Activated CD8-positive, alpha-beta T cell treated with anti-CD3 and anti-CD28 coated beads for 36 hours (primary cell): ENCODE measurements at regions not wholly inside any gene's neighbourhood (a gene's known extent, or its start where the extent isn't known, plus 50 kb on each side); places are given as distances from the start of the nearest gene placed in this dataset.

Source experiments
- ATAC-seq: fragments of 200-7000 bp; cut with Tn5 transposase; one replicate; pipeline ENCODE4 v1.10.0; 2021; ENCODE audit warnings: mild to moderate bottlenecking, moderate library complexity
- CTCF ChIA-PET: fragments of 350-600 bp; sonication (Branson Sonifier 250); formaldehyde crosslinking; loops from one replicate; lab custom pipeline; 2021; ENCODE audit warnings: antibody characterized with exemption; lab: Charles Lee
- POLR2A ChIA-PET: fragments of 350-600 bp; sonication (Branson Sonifier 250); formaldehyde crosslinking; loops from one replicate; lab custom pipeline; 2021; ENCODE audit warnings: antibody characterized with exemption; lab: Charles Lee
- DNase-seq: peaks from one replicate; pipeline ENCODE4 v3.0.0-alpha.2; 2020
- H3K27ac Mint-ChIP-seq: one replicate; pipeline ENCODE4 v1.8.0; 2021; ENCODE audit warnings: mild to moderate bottlenecking, mixed read lengths
- H3K27me3 Mint-ChIP-seq: one replicate; pipeline ENCODE4 v1.8.0; 2021; ENCODE audit warnings: mixed read lengths
- H3K36me3 Mint-ChIP-seq: one replicate; pipeline ENCODE4 v1.8.0; 2021; ENCODE audit warnings: low read depth, mixed read lengths
- H3K4me1 Mint-ChIP-seq: one replicate; pipeline ENCODE4 v1.8.0; 2021; ENCODE audit warnings: low read depth, mixed read lengths
- H3K4me3 Mint-ChIP-seq: one replicate; pipeline ENCODE4 v1.8.0; 2021; ENCODE audit warnings: mild to moderate bottlenecking, moderate library complexity, mixed read lengths
- H3K9me3 Mint-ChIP-seq: one replicate; pipeline ENCODE4 v1.8.0; 2021; ENCODE audit warnings: mixed read lengths
- CTCF ChIP-seq: fragments of 200-600 bp; IDR thresholded peaks from one replicate; pipeline ENCODE4 v1.8.0; 2022; ENCODE audit warnings: antibody characterized with exemption, mild to moderate bottlenecking
- intact Hi-C: fragments of 100-400 bp; cut with micrococcal nuclease; formaldehyde crosslinking; loops from one replicate; pipeline ENCODE4 v1.10.0; 2022

DNA sequence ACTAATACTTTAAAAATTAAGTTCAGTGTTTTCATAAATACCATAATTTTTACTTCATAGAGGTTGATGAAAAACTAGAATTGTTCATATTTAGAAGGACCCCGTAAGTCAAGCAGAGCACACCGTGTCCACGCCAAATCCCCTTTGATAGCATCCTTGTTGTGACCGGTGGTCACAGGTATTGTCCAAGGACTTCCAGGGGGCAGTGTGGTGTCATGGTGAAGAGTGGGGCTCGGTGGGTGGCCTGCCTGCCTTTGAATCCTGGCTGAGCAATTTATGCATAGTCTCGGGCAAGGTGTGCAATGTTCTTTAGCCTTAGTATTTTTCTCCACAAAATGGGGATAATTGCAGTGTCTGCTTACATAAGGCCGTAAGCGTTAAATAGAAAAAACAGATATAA lies 169.9 kb downstream of the KTN1 start:
- Mint-ChIP-seq H3K4me1 (no peaks in the 10 kb centered on the region), H3K27ac (no peak overlapping the region), H3K9me3 (no peaks in the 10 kb centered on the region), H3K27me3 (no peaks in the 10 kb centered on the region), H3K36me3 (no peaks in the 10 kb centered on the region), H3K4me3 (no peak overlapping the region)
- POLR2A ChIA-PET, result no interaction called here
- ATAC-seq (no peak), DNase-seq (no peak)
- CTCF ChIA-PET, result no interaction called here
- intact Hi-C loops, result no loop called here
- no peak for TF ChIP-seq CTCF

GRCh38 chr14:55752580-55753390 lies 172.8 kb downstream of the KTN1 start:
- ChIA-PET CTCF (interaction anchor here (1.0 to 1.1 kb wide), 2 partner anchors 21 to 51 kb away, joined by 3 read pairs; no protein-coding TSS in a partner anchor), POLR2A (interaction anchor here (0.6 kb wide), 1 partner anchor 193 kb away, joined by 3 read pairs; no protein-coding TSS in a partner anchor)
- DNase-seq (no peak), ATAC-seq (no peak)
- Mint-ChIP-seq H3K4me3 (no peak overlapping the region), H3K36me3 (no peaks in the 10 kb centered on the region), H3K4me1 (no peaks in the 10 kb centered on the region), H3K27ac (no peak overlapping the region), H3K27me3 (no peaks in the 10 kb centered on the region), H3K9me3 (no peaks in the 10 kb centered on the region)
- no peak for TF ChIP-seq CTCF
- intact Hi-C loops, result no loop called here

- Mint-ChIP-seq H3K27me3 (no peaks in the 10 kb centered on the region), H3K9me3 (no peaks in the 10 kb centered on the region), H3K4me3 (no peak overlapping the region), H3K27ac (no peak overlapping the region), H3K4me1 (no peaks in the 10 kb centered on the region), H3K36me3 (no peaks in the 10 kb centered on the region)
- no peak for TF ChIP-seq CTCF
- ChIA-PET CTCF (no interaction called here), POLR2A (no interaction called here)
- DNase-seq (no peak), ATAC-seq (no peak)
- intact Hi-C loops, result no loop called here
Measured at GRCh38 chr14:55754471-55754870, 174.5 kb downstream of the KTN1 start.

DNA sequence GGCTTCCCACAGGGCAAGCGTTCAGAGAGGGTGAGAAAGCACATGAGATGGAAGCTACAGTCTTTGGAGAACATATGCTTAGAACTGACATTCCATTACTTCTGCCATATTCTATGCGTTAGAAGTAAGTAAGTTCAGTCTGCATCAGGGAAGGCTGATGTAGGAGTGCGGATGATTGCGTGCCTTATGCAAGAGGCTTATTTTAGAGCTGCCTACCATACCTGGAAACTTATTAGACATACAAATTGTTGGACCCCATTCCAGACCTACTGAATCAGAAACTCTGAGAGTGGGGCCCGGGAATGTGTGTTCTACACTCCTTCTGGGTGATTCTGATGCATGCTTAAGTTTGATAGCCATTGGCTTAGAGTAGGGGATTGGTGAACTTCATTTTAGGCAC lies 174.9 kb downstream of the KTN1 start:
- no peak for DNase-seq
- ChIA-PET CTCF (no interaction called here), POLR2A (interaction anchor here (0.7 kb wide), 1 partner anchor 167 kb away, joined by 3 read pairs; no protein-coding TSS in a partner anchor)
- no peak for ATAC-seq
- no peaks in the 10 kb centered on the region for H3K27me3 Mint-ChIP-seq
- no peaks in the 10 kb centered on the region for H3K9me3 Mint-ChIP-seq
- no peak overlapping the region for H3K4me3 Mint-ChIP-seq
- no peak overlapping the region for H3K27ac Mint-ChIP-seq
- no peaks in the 10 kb centered on the region for H3K4me1 Mint-ChIP-seq
- intact Hi-C loops, result no loop called here
- no peak for TF ChIP-seq CTCF
- H3K36me3 Mint-ChIP-seq, result no peaks in the 10 kb centered on the region

GRCh38 chr14:55756078-55756477 lies 176.1 kb downstream of the KTN1 start:
- no peak overlapping the region for H3K4me3 Mint-ChIP-seq
- no peaks in the 10 kb centered on the region for H3K36me3 Mint-ChIP-seq
- no peak overlapping the region for H3K27ac Mint-ChIP-seq
- POLR2A ChIA-PET, result no interaction called here
- no peak for TF ChIP-seq CTCF
- intact Hi-C loops, result no loop called here
- DNase-seq (no peak), ATAC-seq (no peak)
- CTCF ChIA-PET, result no interaction called here
- H3K27me3 Mint-ChIP-seq, result no peaks in the 10 kb centered on the region
- H3K4me1 Mint-ChIP-seq, result no peaks in the 10 kb centered on the region
- no peaks in the 10 kb centered on the region for H3K9me3 Mint-ChIP-seq
